Right atrium auricular region (tissue), 2 donors: ENCODE measurements at regions not wholly inside any gene's neighbourhood (a gene's known extent, or its start where the extent isn't known, plus 50 kb on each side); places are given as distances from the start of the nearest gene placed in this dataset.

Source experiments
- DNase-seq: peaks from one replicate; pipeline ENCODE4 v3.0.0-alpha.2; 2019; ENCODE audit warnings: low spot score
- H3K27ac ChIP-seq, 2 donors: fragments of 200-600 bp; sonication (generic); 1 replicate in 1 of 2; 2 replicates in 1 of 2; pipeline ENCODE4 v1.5.1; 2016 to 2019
- H3K27me3 ChIP-seq, 2 donors: fragments of 200-600 bp; sonication (generic); one replicate each; pipeline versions ENCODE4 v1.5.1 to v1.6.0; 2017 to 2019
- H3K36me3 ChIP-seq: fragments of 200-600 bp; sonication (generic); one replicate; pipeline ENCODE4 v1.5.1; 2016
- H3K4me1 ChIP-seq, 2 donors: fragments of 200-600 bp; sonication (generic); one replicate each; pipeline versions ENCODE4 v1.5.1 to v1.6.0; 2017 to 2019
- H3K4me3 ChIP-seq, 2 donors: fragments of 200-600 bp; sonication (generic); 1 replicate in 1 of 2; 2 replicates in 1 of 2; pipeline ENCODE4 v1.5.1; 2017 to 2019; ENCODE audit warnings: mild to moderate bottlenecking in 1 of 2, moderate library complexity in 1 of 2
- H3K9me3 ChIP-seq, 2 donors: fragments of 200-600 bp; sonication (generic); one replicate each; pipeline ENCODE4 v1.5.1; 2019
- CTCF ChIP-seq, 2 donors: fragments of 200-600 bp; sonication (generic); IDR thresholded peaks; one replicate each; pipeline ENCODE4 v1.5.1; 2019; ENCODE audit warnings: antibody characterized with exemption in 2 of 2

- DNase-seq = no peak
- TF ChIP-seq CTCF (IDR thresholded peaks at IDR 0.05) = no peak
Observed at GRCh38 chr2:187943772-187944369, 347.8 kb upstream of the GULP1 start.

GRCh38 chr2:187949859-187950258, 341.8 kb upstream of the GULP1 start:
- DNase-seq = no peak
- no peak for TF ChIP-seq CTCF (IDR thresholded peaks at IDR 0.05)
- Histone ChIP-seq H3K9me3 (peaks cover 0 to 10% of the 10 kb centered on the region in 2 donors), H3K4me1 (no peaks in the 10 kb centered on the region), H3K4me3 (no peak overlapping the region), H3K36me3 (no peaks in the 10 kb centered on the region), H3K27ac (no peak overlapping the region), H3K27me3 (no peaks in the 10 kb centered on the region)

More at GRCh38 chr2:187943772-187944369, 347.8 kb upstream of the GULP1 start:
- Histone ChIP-seq H3K4me3 (no peak overlapping the region), H3K27ac (no peak overlapping the region), H3K4me1 (no peaks in the 10 kb centered on the region), H3K27me3 (no peaks in the 10 kb centered on the region), H3K9me3 (no peaks in the 10 kb centered on the region), H3K36me3 (no peaks in the 10 kb centered on the region)

GRCh38 chr2:187951470-187952218, 340.0 kb upstream of the GULP1 start:
- Histone ChIP-seq H3K36me3 (no peaks in the 10 kb centered on the region), H3K27me3 (no peaks in the 10 kb centered on the region), H3K9me3 (peaks cover 0 to 10% of the 10 kb centered on the region in 2 donors), H3K27ac (no peak overlapping the region), H3K4me1 (no peaks in the 10 kb centered on the region), H3K4me3 (no peak overlapping the region)
- no peak for TF ChIP-seq CTCF (IDR thresholded peaks at IDR 0.05)
- DNase-seq = no peak

- DNase-seq = no peak
- no peak overlapping the region for H3K27ac ChIP-seq
- no peaks in the 10 kb centered on the region for H3K36me3 ChIP-seq
- no peaks in the 10 kb centered on the region for H3K9me3 ChIP-seq
- H3K4me1 ChIP-seq = no peaks in the 10 kb centered on the region
- H3K27me3 ChIP-seq = no peaks in the 10 kb centered on the region
- no peak for TF ChIP-seq CTCF (IDR thresholded peaks at IDR 0.05)
- H3K4me3 ChIP-seq = no peak overlapping the region
Observed at GRCh38 chr2:187956906-187957534, 334.7 kb upstream of the GULP1 start.

- no peak for DNase-seq
- H3K27ac ChIP-seq = no peak overlapping the region
- H3K27me3 ChIP-seq = no peaks in the 10 kb centered on the region
- H3K4me3 ChIP-seq = no peak overlapping the region
- no peaks in the 10 kb centered on the region for H3K9me3 ChIP-seq
- no peaks in the 10 kb centered on the region for H3K36me3 ChIP-seq
- TF ChIP-seq CTCF (IDR thresholded peaks at IDR 0.05) = no peak
- H3K4me1 ChIP-seq = no peaks in the 10 kb centered on the region
Observed at GRCh38 chr2:187959821-187960220, 331.9 kb upstream of the GULP1 start.
